ENCODE measurements at regions not wholly inside any gene's neighbourhood (a gene's known extent, or its start where the extent isn't known, plus 50 kb on each side); places are given as distances from the start of the nearest gene placed in this dataset.

DNA sequence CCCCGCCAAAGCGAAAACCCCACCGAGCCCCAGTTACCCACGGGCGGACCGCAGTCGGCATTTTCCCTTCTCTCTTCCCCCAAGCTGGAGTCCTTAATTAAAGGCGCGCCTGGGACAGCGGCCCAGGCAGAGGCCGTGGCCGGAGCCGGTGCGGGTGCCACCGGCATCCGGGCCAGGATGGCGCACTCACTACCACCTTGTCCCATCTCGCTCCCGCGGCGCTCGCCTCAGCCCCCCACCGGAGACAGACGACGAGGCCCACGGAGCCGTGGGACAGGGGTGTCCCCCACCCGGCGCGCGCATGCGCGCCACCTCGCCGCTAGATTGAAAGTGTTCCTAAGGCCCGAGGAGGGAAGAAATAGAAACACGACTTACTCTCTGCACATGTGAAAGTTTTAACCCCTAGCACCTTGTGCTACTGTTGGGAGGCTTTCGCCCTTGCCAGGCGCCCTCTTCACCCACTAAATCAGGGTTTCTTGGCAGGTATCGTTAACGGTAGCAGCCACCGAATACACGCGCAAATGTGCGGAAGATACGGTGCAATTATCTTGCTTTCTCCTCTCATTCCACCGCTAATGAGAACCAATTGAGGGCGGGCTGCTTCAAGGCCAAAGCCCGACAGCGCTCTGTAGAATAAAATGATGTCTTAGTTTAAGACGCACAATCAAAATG, 64.3 kb upstream of the CCDC160 start:
- TF ChIP-seq, protein P1, sequence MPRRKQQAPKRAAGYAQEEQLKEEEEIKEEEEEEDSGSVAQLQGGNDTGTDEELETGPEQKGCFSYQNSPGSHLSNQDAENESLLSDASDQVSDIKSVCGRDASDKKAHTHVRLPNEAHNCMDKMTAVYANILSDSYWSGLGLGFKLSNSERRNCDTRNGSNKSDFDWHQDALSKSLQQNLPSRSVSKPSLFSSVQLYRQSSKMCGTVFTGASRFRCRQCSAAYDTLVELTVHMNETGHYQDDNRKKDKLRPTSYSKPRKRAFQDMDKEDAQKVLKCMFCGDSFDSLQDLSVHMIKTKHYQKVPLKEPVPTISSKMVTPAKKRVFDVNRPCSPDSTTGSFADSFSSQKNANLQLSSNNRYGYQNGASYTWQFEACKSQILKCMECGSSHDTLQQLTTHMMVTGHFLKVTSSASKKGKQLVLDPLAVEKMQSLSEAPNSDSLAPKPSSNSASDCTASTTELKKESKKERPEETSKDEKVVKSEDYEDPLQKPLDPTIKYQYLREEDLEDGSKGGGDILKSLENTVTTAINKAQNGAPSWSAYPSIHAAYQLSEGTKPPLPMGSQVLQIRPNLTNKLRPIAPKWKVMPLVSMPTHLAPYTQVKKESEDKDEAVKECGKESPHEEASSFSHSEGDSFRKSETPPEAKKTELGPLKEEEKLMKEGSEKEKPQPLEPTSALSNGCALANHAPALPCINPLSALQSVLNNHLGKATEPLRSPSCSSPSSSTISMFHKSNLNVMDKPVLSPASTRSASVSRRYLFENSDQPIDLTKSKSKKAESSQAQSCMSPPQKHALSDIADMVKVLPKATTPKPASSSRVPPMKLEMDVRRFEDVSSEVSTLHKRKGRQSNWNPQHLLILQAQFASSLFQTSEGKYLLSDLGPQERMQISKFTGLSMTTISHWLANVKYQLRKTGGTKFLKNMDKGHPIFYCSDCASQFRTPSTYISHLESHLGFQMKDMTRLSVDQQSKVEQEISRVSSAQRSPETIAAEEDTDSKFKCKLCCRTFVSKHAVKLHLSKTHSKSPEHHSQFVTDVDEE (CRISPR knock-in tag; IDR thresholded peaks at IDR 0.05) = no peak
- TF ChIP-seq ZNF70 (CRISPR knock-in tag; IDR thresholded peaks at IDR 0.05) (no peak), SNAI2 (CRISPR knock-in tag; IDR thresholded peaks at IDR 0.05) (no peak), ZFP30 (CRISPR knock-in tag; IDR thresholded peaks at IDR 0.05) (no peak), ISL1 (CRISPR knock-in tag; IDR thresholded peaks at IDR 0.05) (no peak), OSR1 (CRISPR knock-in tag; IDR thresholded peaks at IDR 0.05) (no peak)
- TF ChIP-seq, protein P2, sequence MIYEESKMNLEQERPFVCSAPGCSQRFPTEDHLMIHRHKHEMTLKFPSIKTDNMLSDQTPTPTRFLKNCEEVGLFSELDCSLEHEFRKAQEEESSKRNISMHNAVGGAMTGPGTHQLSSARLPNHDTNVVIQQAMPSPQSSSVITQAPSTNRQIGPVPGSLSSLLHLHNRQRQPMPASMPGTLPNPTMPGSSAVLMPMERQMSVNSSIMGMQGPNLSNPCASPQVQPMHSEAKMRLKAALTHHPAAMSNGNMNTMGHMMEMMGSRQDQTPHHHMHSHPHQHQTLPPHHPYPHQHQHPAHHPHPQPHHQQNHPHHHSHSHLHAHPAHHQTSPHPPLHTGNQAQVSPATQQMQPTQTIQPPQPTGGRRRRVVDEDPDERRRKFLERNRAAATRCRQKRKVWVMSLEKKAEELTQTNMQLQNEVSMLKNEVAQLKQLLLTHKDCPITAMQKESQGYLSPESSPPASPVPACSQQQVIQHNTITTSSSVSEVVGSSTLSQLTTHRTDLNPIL (CRISPR knock-in tag; IDR thresholded peaks at IDR 0.05; ENCODE audit: low read depth) = no peak
- TF ChIP-seq, protein P3, sequence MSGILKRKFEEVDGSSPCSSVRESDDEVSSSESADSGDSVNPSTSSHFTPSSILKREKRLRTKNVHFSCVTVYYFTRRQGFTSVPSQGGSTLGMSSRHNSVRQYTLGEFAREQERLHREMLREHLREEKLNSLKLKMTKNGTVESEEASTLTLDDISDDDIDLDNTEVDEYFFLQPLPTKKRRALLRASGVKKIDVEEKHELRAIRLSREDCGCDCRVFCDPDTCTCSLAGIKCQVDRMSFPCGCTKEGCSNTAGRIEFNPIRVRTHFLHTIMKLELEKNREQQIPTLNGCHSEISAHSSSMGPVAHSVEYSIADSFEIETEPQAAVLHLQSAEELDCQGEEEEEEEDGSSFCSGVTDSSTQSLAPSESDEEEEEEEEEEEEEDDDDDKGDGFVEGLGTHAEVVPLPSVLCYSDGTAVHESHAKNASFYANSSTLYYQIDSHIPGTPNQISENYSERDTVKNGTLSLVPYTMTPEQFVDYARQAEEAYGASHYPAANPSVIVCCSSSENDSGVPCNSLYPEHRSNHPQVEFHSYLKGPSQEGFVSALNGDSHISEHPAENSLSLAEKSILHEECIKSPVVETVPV (CRISPR knock-in tag; IDR thresholded peaks at IDR 0.05) = no peak
